ENCODE measurements at regions not wholly inside any gene's neighbourhood (a gene's known extent, or its start where the extent isn't known, plus 50 kb on each side); places are given as distances from the start of the nearest gene placed in this dataset.

- Mint-ChIP-seq H3K9me3 (ENCODE audit: unreplicated experiment) (peaks cover 2% of the 10 kb centered on the region), H3K27me3 (ENCODE audit: low read depth, unreplicated experiment) (peaks cover 2% of the 10 kb centered on the region), H3K27ac (ENCODE audit: unreplicated experiment) (no peak overlapping the region), H3K4me1 (ENCODE audit: low read depth, unreplicated experiment) (peaks cover 5% of the 10 kb centered on the region), H3K4me3 (ENCODE audit: unreplicated experiment) (no peak overlapping the region), H3K36me3 (ENCODE audit: low read depth, unreplicated experiment) (no peaks in the 10 kb centered on the region)
- FAIRE-seq (no peak), DNase-seq (ENCODE audit: low read depth) (no peak)
- no peak overlapping the region for H2AFZ ChIP-seq (ENCODE audit: low read depth, low read length)
- no peak overlapping the region for H3K4me2 ChIP-seq (ENCODE audit: low read length)
- H3K36me3 ChIP-seq (ENCODE audit: insufficient read depth, low read length) = no peaks in the 10 kb centered on the region
- no peak overlapping the region for H3K27ac ChIP-seq (ENCODE audit: low read depth, low read length)
- H4K20me1 ChIP-seq (ENCODE audit: insufficient read depth, low read length) = no peaks in the 10 kb centered on the region
- no peaks in the 10 kb centered on the region for H3K9me3 ChIP-seq (ENCODE audit: insufficient read depth, low read depth, low read length)
- TF ChIP-seq EZH2 (IDR thresholded peaks at IDR 0.05; ENCODE audit: insufficient read depth, low read length) = no peak
- TF ChIP-seq CTCF (IDR thresholded peaks at IDR 0.05; ENCODE audit: insufficient read depth, low read depth, low read length) = no peak
- no peak overlapping the region for H3K9ac ChIP-seq (ENCODE audit: low read length)
- H3K79me2 ChIP-seq (ENCODE audit: insufficient read depth, low read length) = no peaks in the 10 kb centered on the region
- no peak overlapping the region for H3K4me3 ChIP-seq (ENCODE audit: insufficient read depth, low read depth, low read length)
- H3K27me3 ChIP-seq (ENCODE audit: insufficient read depth, low read length) = no peaks in the 10 kb centered on the region
- no peaks in the 10 kb centered on the region for H3K4me1 ChIP-seq (ENCODE audit: insufficient read depth, low read length)
Measured at GRCh38 chr2:122680662-122681061, 925.2 kb downstream of the TSN start.

GRCh38 chr2:122681626-122682025 lies 926.2 kb downstream of the TSN start:
- peaks cover 5% of the 10 kb centered on the region for H3K4me1 Mint-ChIP-seq (ENCODE audit: low read depth, unreplicated experiment)
- H3K27ac ChIP-seq (ENCODE audit: low read depth, low read length) = no peak overlapping the region
- no peaks in the 10 kb centered on the region for H3K36me3 ChIP-seq (ENCODE audit: insufficient read depth, low read length)
- H3K9ac ChIP-seq (ENCODE audit: low read length) = no peak overlapping the region
- H2AFZ ChIP-seq (ENCODE audit: low read depth, low read length) = no peak overlapping the region
- no peaks in the 10 kb centered on the region for H3K4me1 ChIP-seq (ENCODE audit: insufficient read depth, low read length)
- FAIRE-seq (no peak), DNase-seq (ENCODE audit: low read depth) (no peak)
- no peaks in the 10 kb centered on the region for H3K9me3 ChIP-seq (ENCODE audit: insufficient read depth, low read depth, low read length)
- H3K36me3 Mint-ChIP-seq (ENCODE audit: low read depth, unreplicated experiment) = no peaks in the 10 kb centered on the region
- H3K4me2 ChIP-seq (ENCODE audit: low read length) = no peak overlapping the region
- no peaks in the 10 kb centered on the region for H4K20me1 ChIP-seq (ENCODE audit: insufficient read depth, low read length)
- H3K4me3 Mint-ChIP-seq (ENCODE audit: unreplicated experiment) = no peak overlapping the region
- H3K27me3 ChIP-seq (ENCODE audit: insufficient read depth, low read length) = no peaks in the 10 kb centered on the region
- TF ChIP-seq CTCF (IDR thresholded peaks at IDR 0.05; ENCODE audit: insufficient read depth, low read depth, low read length) (no peak), EZH2 (IDR thresholded peaks at IDR 0.05; ENCODE audit: insufficient read depth, low read length) (no peak)
- no peak overlapping the region for H3K4me3 ChIP-seq (ENCODE audit: insufficient read depth, low read depth, low read length)
- peaks cover 2% of the 10 kb centered on the region for H3K27me3 Mint-ChIP-seq (ENCODE audit: low read depth, unreplicated experiment)
- H3K9me3 Mint-ChIP-seq (ENCODE audit: unreplicated experiment) = peaks cover 5% of the 10 kb centered on the region
- H3K79me2 ChIP-seq (ENCODE audit: insufficient read depth, low read length) = no peaks in the 10 kb centered on the region
- H3K27ac Mint-ChIP-seq (ENCODE audit: unreplicated experiment) = no peak overlapping the region

GRCh38 chr2:122682356-122682755 lies 926.9 kb downstream of the TSN start:
- no peak for TF ChIP-seq EZH2 (IDR thresholded peaks at IDR 0.05; ENCODE audit: insufficient read depth, low read length)
- TF ChIP-seq CTCF (IDR thresholded peaks at IDR 0.05; ENCODE audit: insufficient read depth, low read depth, low read length) = no peak
- Histone ChIP-seq H3K27ac (ENCODE audit: low read depth, low read length) (no peak overlapping the region), H3K79me2 (ENCODE audit: insufficient read depth, low read length) (no peaks in the 10 kb centered on the region), H3K4me3 (ENCODE audit: insufficient read depth, low read depth, low read length) (no peak overlapping the region), H4K20me1 (ENCODE audit: insufficient read depth, low read length) (no peaks in the 10 kb centered on the region), H3K9me3 (ENCODE audit: insufficient read depth, low read depth, low read length) (no peaks in the 10 kb centered on the region), H3K27me3 (ENCODE audit: insufficient read depth, low read length) (no peaks in the 10 kb centered on the region), H3K9ac (ENCODE audit: low read length) (no peak overlapping the region), H2AFZ (ENCODE audit: low read depth, low read length) (no peak overlapping the region), H3K4me2 (ENCODE audit: low read length) (no peak overlapping the region), H3K36me3 (ENCODE audit: insufficient read depth, low read length) (no peaks in the 10 kb centered on the region), H3K4me1 (ENCODE audit: insufficient read depth, low read length) (no peaks in the 10 kb centered on the region)
- H3K9me3 Mint-ChIP-seq (ENCODE audit: unreplicated experiment) = peaks cover 5% of the 10 kb centered on the region
- no peak overlapping the region for H3K27ac Mint-ChIP-seq (ENCODE audit: unreplicated experiment)
- peaks cover 5% of the 10 kb centered on the region for H3K4me1 Mint-ChIP-seq (ENCODE audit: low read depth, unreplicated experiment)
- DNase-seq (ENCODE audit: low read depth) (no peak), FAIRE-seq (no peak)
- H3K4me3 Mint-ChIP-seq (ENCODE audit: unreplicated experiment) = no peak overlapping the region
- H3K27me3 Mint-ChIP-seq (ENCODE audit: low read depth, unreplicated experiment) = peaks cover 2% of the 10 kb centered on the region
- no peaks in the 10 kb centered on the region for H3K36me3 Mint-ChIP-seq (ENCODE audit: low read depth, unreplicated experiment)
